ENCODE measurements at regions not wholly inside any gene's neighbourhood (a gene's known extent, or its start where the extent isn't known, plus 50 kb on each side); places are given as distances from the start of the nearest gene placed in this dataset.

DNA sequence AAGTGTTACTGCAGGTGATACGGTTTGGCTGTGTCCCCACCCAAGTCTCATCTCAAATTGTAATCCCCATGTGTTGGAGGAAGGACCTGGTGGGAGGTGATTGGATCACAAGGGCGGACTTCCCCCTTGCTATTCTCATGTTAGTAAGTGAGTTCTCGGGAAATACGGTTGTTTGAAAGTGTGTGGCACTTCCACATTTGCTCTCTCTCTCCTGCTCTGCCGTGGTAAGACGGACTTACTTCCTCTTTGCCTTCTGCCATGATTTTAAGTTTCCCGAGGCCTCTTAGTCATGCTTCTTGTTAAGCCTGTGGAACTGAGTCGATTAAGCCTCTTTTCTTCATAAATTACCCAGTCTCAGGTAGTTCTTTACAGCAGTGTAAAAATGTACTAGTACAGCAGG is 65.2 kb upstream of the SLC7A11 start:
- no peaks in the 10 kb centered on the region for H3K36me3 Mint-ChIP-seq (ENCODE audit: low read depth, unreplicated experiment)
- H3K4me1 Mint-ChIP-seq (ENCODE audit: unreplicated experiment), result no peaks in the 10 kb centered on the region
- no peak overlapping the region for H3K27ac Mint-ChIP-seq (ENCODE audit: unreplicated experiment)
- no peaks in the 10 kb centered on the region for H3K9me3 Mint-ChIP-seq (ENCODE audit: unreplicated experiment)
- H3K27me3 Mint-ChIP-seq (ENCODE audit: unreplicated experiment), result no peaks in the 10 kb centered on the region
- DNase-seq (ENCODE audit: low spot score), result no peak
- no peak overlapping the region for H3K4me3 Mint-ChIP-seq (ENCODE audit: unreplicated experiment)
- TF ChIP-seq, protein P1, sequence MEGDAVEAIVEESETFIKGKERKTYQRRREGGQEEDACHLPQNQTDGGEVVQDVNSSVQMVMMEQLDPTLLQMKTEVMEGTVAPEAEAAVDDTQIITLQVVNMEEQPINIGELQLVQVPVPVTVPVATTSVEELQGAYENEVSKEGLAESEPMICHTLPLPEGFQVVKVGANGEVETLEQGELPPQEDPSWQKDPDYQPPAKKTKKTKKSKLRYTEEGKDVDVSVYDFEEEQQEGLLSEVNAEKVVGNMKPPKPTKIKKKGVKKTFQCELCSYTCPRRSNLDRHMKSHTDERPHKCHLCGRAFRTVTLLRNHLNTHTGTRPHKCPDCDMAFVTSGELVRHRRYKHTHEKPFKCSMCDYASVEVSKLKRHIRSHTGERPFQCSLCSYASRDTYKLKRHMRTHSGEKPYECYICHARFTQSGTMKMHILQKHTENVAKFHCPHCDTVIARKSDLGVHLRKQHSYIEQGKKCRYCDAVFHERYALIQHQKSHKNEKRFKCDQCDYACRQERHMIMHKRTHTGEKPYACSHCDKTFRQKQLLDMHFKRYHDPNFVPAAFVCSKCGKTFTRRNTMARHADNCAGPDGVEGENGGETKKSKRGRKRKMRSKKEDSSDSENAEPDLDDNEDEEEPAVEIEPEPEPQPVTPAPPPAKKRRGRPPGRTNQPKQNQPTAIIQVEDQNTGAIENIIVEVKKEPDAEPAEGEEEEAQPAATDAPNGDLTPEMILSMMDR (IDR thresholded peaks at IDR 0.05; ENCODE audit: unreplicated experiment), result no peak

DNA sequence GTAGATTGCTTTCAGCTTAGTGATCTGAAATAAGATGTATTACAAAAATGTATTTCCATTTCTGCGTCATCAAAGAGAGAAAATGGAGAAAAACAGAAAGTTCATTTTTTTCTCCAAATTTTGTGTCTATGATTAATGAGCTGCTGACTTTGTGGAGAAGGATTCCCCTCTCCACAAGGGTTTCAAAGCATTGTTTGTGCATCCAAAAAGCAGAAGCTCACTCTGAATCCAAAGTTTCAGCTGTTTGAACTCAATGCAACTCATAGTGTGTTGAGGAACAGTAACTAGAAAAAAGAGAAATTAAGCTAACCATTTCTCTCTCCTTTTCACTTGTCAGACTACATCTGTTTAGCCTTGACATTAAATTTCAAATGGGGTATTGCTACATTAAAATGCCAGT is 62.9 kb upstream of the SLC7A11 start:
- no peak for DNase-seq (ENCODE audit: low spot score)
- H3K27ac Mint-ChIP-seq (ENCODE audit: unreplicated experiment), result no peak overlapping the region
- no peaks in the 10 kb centered on the region for H3K27me3 Mint-ChIP-seq (ENCODE audit: unreplicated experiment)
- H3K4me3 Mint-ChIP-seq (ENCODE audit: unreplicated experiment), result no peak overlapping the region
- no peaks in the 10 kb centered on the region for H3K36me3 Mint-ChIP-seq (ENCODE audit: low read depth, unreplicated experiment)
- TF ChIP-seq, protein P1 (IDR thresholded peaks at IDR 0.05; ENCODE audit: unreplicated experiment), result no peak
- H3K9me3 Mint-ChIP-seq (ENCODE audit: unreplicated experiment), result no peaks in the 10 kb centered on the region
- H3K4me1 Mint-ChIP-seq (ENCODE audit: unreplicated experiment), result no peaks in the 10 kb centered on the region

GRCh38 chr4:138301536-138301935 is 59.4 kb upstream of the SLC7A11 start:
- Mint-ChIP-seq H3K27me3 (ENCODE audit: unreplicated experiment) (no peaks in the 10 kb centered on the region), H3K27ac (ENCODE audit: unreplicated experiment) (no peak overlapping the region), H3K4me1 (ENCODE audit: unreplicated experiment) (no peaks in the 10 kb centered on the region), H3K4me3 (ENCODE audit: unreplicated experiment) (no peak overlapping the region), H3K9me3 (ENCODE audit: unreplicated experiment) (no peaks in the 10 kb centered on the region), H3K36me3 (ENCODE audit: low read depth, unreplicated experiment) (no peaks in the 10 kb centered on the region)
- TF ChIP-seq, protein P1 (IDR thresholded peaks at IDR 0.05; ENCODE audit: unreplicated experiment), result no peak
- no peak for DNase-seq (ENCODE audit: low spot score)

GRCh38 chr4:138300616-138301015 is 58.5 kb upstream of the SLC7A11 start:
- TF ChIP-seq, protein P1 (IDR thresholded peaks at IDR 0.05; ENCODE audit: unreplicated experiment), result no peak

DNA sequence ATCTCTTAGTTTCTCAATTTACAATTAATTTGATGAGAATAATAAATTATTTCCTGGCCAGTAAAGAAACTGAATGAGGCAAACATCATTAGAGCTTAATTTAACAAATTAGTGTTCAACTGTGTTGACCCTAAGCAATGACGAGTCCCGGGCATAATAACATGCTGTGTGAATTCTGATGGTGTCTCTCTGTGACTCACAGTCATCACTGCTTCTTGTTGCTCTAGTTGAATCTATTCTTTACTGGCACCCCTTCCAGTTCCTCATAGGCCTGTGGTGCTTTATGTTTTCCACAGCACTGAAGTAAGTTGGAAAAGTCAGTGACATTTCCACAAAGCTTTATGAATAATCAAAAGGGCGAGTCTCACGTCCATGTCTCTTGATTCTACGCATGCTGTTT is 57.7 kb upstream of the SLC7A11 start:
- TF ChIP-seq, protein P1 (IDR thresholded peaks at IDR 0.05; ENCODE audit: unreplicated experiment), result no peak
- H3K9me3 Mint-ChIP-seq (ENCODE audit: unreplicated experiment), result no peaks in the 10 kb centered on the region
- H3K4me3 Mint-ChIP-seq (ENCODE audit: unreplicated experiment), result no peak overlapping the region
- no peak overlapping the region for H3K27ac Mint-ChIP-seq (ENCODE audit: unreplicated experiment)
- no peaks in the 10 kb centered on the region for H3K27me3 Mint-ChIP-seq (ENCODE audit: unreplicated experiment)
- no peaks in the 10 kb centered on the region for H3K4me1 Mint-ChIP-seq (ENCODE audit: unreplicated experiment)
- DNase-seq (ENCODE audit: low spot score), result no peak
- H3K36me3 Mint-ChIP-seq (ENCODE audit: low read depth, unreplicated experiment), result no peaks in the 10 kb centered on the region

More at GRCh38 chr4:138300616-138301015, 58.5 kb upstream of the SLC7A11 start:
- Mint-ChIP-seq H3K36me3 (ENCODE audit: low read depth, unreplicated experiment) (no peaks in the 10 kb centered on the region), H3K27ac (ENCODE audit: unreplicated experiment) (no peak overlapping the region), H3K4me1 (ENCODE audit: unreplicated experiment) (no peaks in the 10 kb centered on the region), H3K4me3 (ENCODE audit: unreplicated experiment) (no peak overlapping the region), H3K27me3 (ENCODE audit: unreplicated experiment) (no peaks in the 10 kb centered on the region), H3K9me3 (ENCODE audit: unreplicated experiment) (no peaks in the 10 kb centered on the region)
- DNase-seq (ENCODE audit: low spot score), result no peak

Data from endothelial cell (in vitro differentiated cells).